ENCODE measurements at regions not wholly inside any gene's neighbourhood (a gene's known extent, or its start where the extent isn't known, plus 50 kb on each side); places are given as distances from the start of the nearest gene placed in this dataset.

DNA sequence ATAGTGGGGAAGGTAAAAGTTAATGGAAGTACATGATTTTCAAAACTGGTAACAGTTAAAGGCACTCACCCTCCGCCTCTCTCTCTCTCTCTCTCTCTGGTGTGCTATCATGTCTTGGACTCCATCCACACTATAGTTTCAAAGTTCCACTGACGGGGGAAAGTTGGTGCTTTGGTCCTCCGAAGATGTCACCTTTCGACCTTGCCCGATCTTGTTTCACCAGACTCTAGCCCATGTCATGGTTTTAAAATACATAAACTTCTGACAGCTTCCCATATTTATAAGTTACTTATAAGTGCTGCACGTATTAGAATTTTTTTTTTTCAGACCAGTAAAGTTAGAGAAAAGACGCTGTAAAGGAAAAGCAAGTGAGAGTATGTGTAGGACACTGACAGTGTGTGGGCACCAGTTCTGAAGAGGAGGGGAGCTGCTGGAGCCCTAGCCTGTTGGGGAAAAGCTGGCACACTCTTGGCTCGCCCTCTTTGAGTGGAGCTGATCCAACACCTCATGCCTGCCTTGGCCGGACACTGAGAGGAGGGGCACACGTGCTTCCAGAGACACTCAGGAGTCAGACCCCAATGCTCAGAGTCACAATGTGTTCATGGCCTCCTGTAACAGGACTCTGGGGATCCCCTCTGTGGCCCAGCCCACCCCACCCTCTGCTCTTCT, 200.5 kb upstream of the TPM1 start:
- TF ChIP-seq, protein P1, sequence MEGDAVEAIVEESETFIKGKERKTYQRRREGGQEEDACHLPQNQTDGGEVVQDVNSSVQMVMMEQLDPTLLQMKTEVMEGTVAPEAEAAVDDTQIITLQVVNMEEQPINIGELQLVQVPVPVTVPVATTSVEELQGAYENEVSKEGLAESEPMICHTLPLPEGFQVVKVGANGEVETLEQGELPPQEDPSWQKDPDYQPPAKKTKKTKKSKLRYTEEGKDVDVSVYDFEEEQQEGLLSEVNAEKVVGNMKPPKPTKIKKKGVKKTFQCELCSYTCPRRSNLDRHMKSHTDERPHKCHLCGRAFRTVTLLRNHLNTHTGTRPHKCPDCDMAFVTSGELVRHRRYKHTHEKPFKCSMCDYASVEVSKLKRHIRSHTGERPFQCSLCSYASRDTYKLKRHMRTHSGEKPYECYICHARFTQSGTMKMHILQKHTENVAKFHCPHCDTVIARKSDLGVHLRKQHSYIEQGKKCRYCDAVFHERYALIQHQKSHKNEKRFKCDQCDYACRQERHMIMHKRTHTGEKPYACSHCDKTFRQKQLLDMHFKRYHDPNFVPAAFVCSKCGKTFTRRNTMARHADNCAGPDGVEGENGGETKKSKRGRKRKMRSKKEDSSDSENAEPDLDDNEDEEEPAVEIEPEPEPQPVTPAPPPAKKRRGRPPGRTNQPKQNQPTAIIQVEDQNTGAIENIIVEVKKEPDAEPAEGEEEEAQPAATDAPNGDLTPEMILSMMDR (optimal IDR thresholded peaks at IDR 0.05 in 1 of 3, IDR thresholded peaks at IDR 0.05 in 1 of 3, conservative IDR thresholded peaks at IDR 0.05 in 1 of 3; ENCODE audit: extremely low read depth in 1 of 3, insufficient read depth in 2 of 3, low read length in 3 of 3) = no peak
- no peak for TF ChIP-seq EZH2 (IDR thresholded peaks at IDR 0.05; ENCODE audit: low read length)
- Histone ChIP-seq H4K20me1 (ENCODE audit: control insufficient read depth, extremely low read depth, insufficient read depth, low read length) (no peaks in the 10 kb centered on the region), H3K79me2 (ENCODE audit: control insufficient read depth, insufficient read depth, low read length) (no peaks in the 10 kb centered on the region), H3K4me1 (ENCODE audit: control insufficient read depth, extremely low read depth, insufficient read depth, low read length) (peaks cover 3% of the 10 kb centered on the region), H3K4me2 (ENCODE audit: control insufficient read depth, extremely low read depth, insufficient read depth, low read depth, low read length) (no peak overlapping the region), H3K9me1 (ENCODE audit: control insufficient read depth, extremely low read depth, insufficient read depth, low read length) (no peaks in the 10 kb centered on the region), H3K9me3 (ENCODE audit: control insufficient read depth, low read depth, low read length) (no peaks in the 10 kb centered on the region), H3K9ac (ENCODE audit: control insufficient read depth, extremely low read depth, insufficient read depth, low read length) (no peak overlapping the region), H3K27ac (ENCODE audit: control insufficient read depth, insufficient read depth, low read length) (no peak overlapping the region), H3K36me3 (ENCODE audit: control insufficient read depth in 2 of 2, extremely low read depth in 1 of 2, insufficient read depth in 2 of 2, low read length in 2 of 2) (peaks cover 3 to 14% of the 10 kb centered on the region in 2 experiments), H3K4me3 (ENCODE audit: control insufficient read depth in 2 of 3, extremely low read depth in 1 of 3, insufficient read depth in 2 of 3, low read depth in 1 of 3, low read length in 3 of 3) (no peak overlapping the region), H2AFZ (ENCODE audit: control insufficient read depth, low read length) (no peak overlapping the region), H3K27me3 (ENCODE audit: control insufficient read depth, extremely low read depth, insufficient read depth, low read length) (no peaks in the 10 kb centered on the region)
- dilution Hi-C loops (cut with MboI; ENCODE audit: extremely low pct_ligation_motif_present, low sequenced_read_pairs) = no loop called here
- no peak for DNase-seq (ENCODE audit: low read depth, low spot score)
- no peak for FAIRE-seq

- Histone ChIP-seq H3K4me1 (ENCODE audit: control insufficient read depth, extremely low read depth, insufficient read depth, low read length) (peaks cover 3% of the 10 kb centered on the region), H3K9me1 (ENCODE audit: control insufficient read depth, extremely low read depth, insufficient read depth, low read length) (no peaks in the 10 kb centered on the region), H3K27me3 (ENCODE audit: control insufficient read depth, extremely low read depth, insufficient read depth, low read length) (no peaks in the 10 kb centered on the region), H2AFZ (ENCODE audit: control insufficient read depth, low read length) (no peak overlapping the region), H3K4me3 (ENCODE audit: control insufficient read depth in 2 of 3, extremely low read depth in 1 of 3, insufficient read depth in 2 of 3, low read depth in 1 of 3, low read length in 3 of 3) (no peak overlapping the region), H3K27ac (ENCODE audit: control insufficient read depth, insufficient read depth, low read length) (no peak overlapping the region), H3K36me3 (ENCODE audit: control insufficient read depth in 2 of 2, extremely low read depth in 1 of 2, insufficient read depth in 2 of 2, low read length in 2 of 2) (peaks cover 3 to 13% of the 10 kb centered on the region in 2 experiments), H3K9ac (ENCODE audit: control insufficient read depth, extremely low read depth, insufficient read depth, low read length) (no peak overlapping the region), H3K9me3 (ENCODE audit: control insufficient read depth, low read depth, low read length) (no peaks in the 10 kb centered on the region), H3K79me2 (ENCODE audit: control insufficient read depth, insufficient read depth, low read length) (no peaks in the 10 kb centered on the region), H3K4me2 (ENCODE audit: control insufficient read depth, extremely low read depth, insufficient read depth, low read depth, low read length) (no peak overlapping the region), H4K20me1 (ENCODE audit: control insufficient read depth, extremely low read depth, insufficient read depth, low read length) (no peaks in the 10 kb centered on the region)
- dilution Hi-C loops (cut with MboI; ENCODE audit: extremely low pct_ligation_motif_present, low sequenced_read_pairs) = no loop called here
- no peak for DNase-seq (ENCODE audit: low read depth, low spot score)
- TF ChIP-seq, protein P1 (optimal IDR thresholded peaks at IDR 0.05 in 1 of 3, IDR thresholded peaks at IDR 0.05 in 1 of 3, conservative IDR thresholded peaks at IDR 0.05 in 1 of 3; ENCODE audit: extremely low read depth in 1 of 3, insufficient read depth in 2 of 3, low read length in 3 of 3) = no peak
- TF ChIP-seq EZH2 (IDR thresholded peaks at IDR 0.05; ENCODE audit: low read length) = no peak
- FAIRE-seq = no peak
Measured at GRCh38 chr15:62843311-62843710, 199.2 kb upstream of the TPM1 start.

All from keratinocyte (primary cell).